ENCODE measurements at regions not wholly inside any gene's neighbourhood (a gene's known extent, or its start where the extent isn't known, plus 50 kb on each side); places are given as distances from the start of the nearest gene placed in this dataset.
"Not testable (repeated sequence)": the region's sequence is repeated elsewhere in the genome, so short reads cannot be mapped to it uniquely, and the experiment has no call there.

- DNase-seq, result peak; percentile 61 to 62
These were observed 69.4 kb upstream of the EVL start for GRCh38 chr14:99995700-99996356.

- no peak for DNase-seq
These were observed 68.2 kb upstream of the EVL start for GRCh38 chr14:99996951-99997571.

- not testable (repeated sequence) for DNase-seq
These were observed 64.8 kb upstream of the EVL start for GRCh38 chr14:100000398-100000797.

- no peak for DNase-seq
These were observed 60.8 kb upstream of the EVL start for GRCh38 chr14:100004392-100004791.

GRCh38 chr14:100007254-100007653 lies 58.0 kb upstream of the EVL start:
- DNase-seq, result no peak

GRCh38 chr14:100009802-100010201 lies 55.4 kb upstream of the EVL start:
- DNase-seq, result not testable (repeated sequence)

GRCh38 chr14:100010679-100011078 lies 54.5 kb upstream of the EVL start:
- no peak for DNase-seq

- DNase-seq, result no peak
These were observed 53.4 kb upstream of the EVL start for GRCh38 chr14:100011628-100012325.

- no peak for DNase-seq
These were observed 52.5 kb upstream of the EVL start for GRCh38 chr14:100012478-100013327.

- no peak for DNase-seq
These were observed 50.0 kb upstream of the EVL start for GRCh38 chr14:100015251-100015655.

All from activated CD4-positive, alpha-beta T cell treated with anti-CD3 and anti-CD28 coated beads, Interleukin-2, amount 50 U/mL, for 4 hours (primary cell).